Ovary (tissue), 7 donors: ENCODE measurements at regions not wholly inside any gene's neighbourhood (a gene's known extent, or its start where the extent isn't known, plus 50 kb on each side); places are given as distances from the start of the nearest gene placed in this dataset.

Source experiments
- DNase-seq, 5 donors: peaks; one replicate each; pipeline ENCODE4 v3.0.0-alpha.2; 2019 to 2020
- H3K27ac ChIP-seq, 2 donors: fragments of 200-600 bp; one replicate each; pipeline versions ENCODE4 v1.5.1 to v1.8.0; 2019 to 2022
- H3K27me3 ChIP-seq: fragments of 200-600 bp; one replicate; pipeline ENCODE4 v1.8.0; 2022
- H3K36me3 ChIP-seq: fragments of 200-600 bp; sonication (generic); one replicate; pipeline ENCODE4 v1.5.1; 2019
- H3K4me1 ChIP-seq: one replicate; pipeline ENCODE4 v1.8.1; 2013; ENCODE audit warnings: mild to moderate bottlenecking, moderate library complexity; ENCODE audit not compliant: insufficient read depth
- H3K4me3 ChIP-seq: fragments of 200-600 bp; sonication (generic); one replicate; pipeline ENCODE4 v1.5.1; 2017
- H3K9me3 ChIP-seq, 2 donors: fragments of 200-600 bp in 1 of 2; sonication (generic) in 1 of 2; one replicate each; pipeline versions ENCODE4 v1.5.1 to v1.8.1; 2013 to 2019; ENCODE audit warnings: mild to moderate bottlenecking in 1 of 2, moderate library complexity in 1 of 2
- EP300 ChIP-seq: sonication (generic); formaldehyde crosslinking; IDR thresholded peaks from one replicate; pipeline ENCODE4 v1.6.1; 2017; ENCODE audit warnings: antibody characterized with exemption
- POLR2A ChIP-seq: fragments of 450-650 bp; IDR thresholded peaks from one replicate; pipeline ENCODE4 v1.6.1; 2017; ENCODE audit warnings: antibody characterized with exemption, mild to moderate bottlenecking, moderate library complexity
- WGBS, 3 donors: extraction: QIAGEN DNeasy Blood & Tissue Kit in 1 of 3; methylation state at CpG; one replicate each; pipeline versions ENCODE4 v1.1.5 to v1.1.7; 2013 to 2017; 5-methylcytosine and 5-hydroxymethylcytosine counted together
- intact Hi-C, 4 donors: fragments of 100-400 bp; cut with DNase I; formaldehyde crosslinking; loops; one replicate each; pipeline versions ENCODE4 v1.11.0 to v1.15.1; 2022 to 2023
- TF ChIP-seq, protein P1 (sequence below), 3 donors: fragments of 450-650 bp in 2 of 3; fragments of 200-600 bp in 1 of 3; IDR thresholded peaks; one replicate each; pipeline versions ENCODE4 v1.5.1 to v1.8.0; 2016 to 2022; ENCODE audit warnings: antibody characterized with exemption in 3 of 3, mild to moderate bottlenecking in 1 of 3
- donor health status: DM: no; HTN: no; CAD: no; lungs with moderate emphysema.
- donor health status: DM: no; HTN: no; CAD: no.
- donor health status: Bipolar disorder and iron deficiency.
- donor health status: DM: no; HTN: no; CAD: no.
- donor health status: DM: yes; HTN: yes; CAD: no.

DNA sequence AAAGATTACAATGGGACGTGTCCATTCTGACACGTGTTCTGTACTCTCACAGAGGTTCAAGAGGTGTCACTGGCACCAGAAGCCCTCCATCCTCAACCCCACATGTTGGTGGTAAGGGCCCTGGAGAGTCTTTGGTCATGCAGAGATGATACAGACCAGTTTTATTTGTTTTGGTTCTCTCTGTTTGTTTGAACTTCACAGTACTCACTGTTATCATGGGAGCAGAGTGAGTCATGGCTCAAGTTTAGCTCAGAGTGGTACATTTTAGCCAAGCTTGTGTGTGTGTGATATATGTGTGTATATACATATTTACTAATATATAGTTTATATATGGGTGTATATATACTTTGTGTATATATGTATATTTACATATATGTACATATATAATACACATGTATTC is 935.6 kb downstream of the GRID1 start:
- Histone ChIP-seq H3K9me3 (no peaks in the 10 kb centered on the region), H3K27me3 (no peaks in the 10 kb centered on the region), H3K4me1 (no peaks in the 10 kb centered on the region), H3K36me3 (no peaks in the 10 kb centered on the region), H3K4me3 (no peak overlapping the region), H3K27ac (no peak overlapping the region)
- 62 to 79% (median 71%) methylated on average over 2 of the region's 2 CpGs for WGBS, 3 donors
- intact Hi-C loops = no loop called here
- no peak for TF ChIP-seq POLR2A
- no peak for TF ChIP-seq EP300
- TF ChIP-seq, protein P1, sequence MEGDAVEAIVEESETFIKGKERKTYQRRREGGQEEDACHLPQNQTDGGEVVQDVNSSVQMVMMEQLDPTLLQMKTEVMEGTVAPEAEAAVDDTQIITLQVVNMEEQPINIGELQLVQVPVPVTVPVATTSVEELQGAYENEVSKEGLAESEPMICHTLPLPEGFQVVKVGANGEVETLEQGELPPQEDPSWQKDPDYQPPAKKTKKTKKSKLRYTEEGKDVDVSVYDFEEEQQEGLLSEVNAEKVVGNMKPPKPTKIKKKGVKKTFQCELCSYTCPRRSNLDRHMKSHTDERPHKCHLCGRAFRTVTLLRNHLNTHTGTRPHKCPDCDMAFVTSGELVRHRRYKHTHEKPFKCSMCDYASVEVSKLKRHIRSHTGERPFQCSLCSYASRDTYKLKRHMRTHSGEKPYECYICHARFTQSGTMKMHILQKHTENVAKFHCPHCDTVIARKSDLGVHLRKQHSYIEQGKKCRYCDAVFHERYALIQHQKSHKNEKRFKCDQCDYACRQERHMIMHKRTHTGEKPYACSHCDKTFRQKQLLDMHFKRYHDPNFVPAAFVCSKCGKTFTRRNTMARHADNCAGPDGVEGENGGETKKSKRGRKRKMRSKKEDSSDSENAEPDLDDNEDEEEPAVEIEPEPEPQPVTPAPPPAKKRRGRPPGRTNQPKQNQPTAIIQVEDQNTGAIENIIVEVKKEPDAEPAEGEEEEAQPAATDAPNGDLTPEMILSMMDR (IDR thresholded peaks at IDR 0.05) = no peak
- no peak for DNase-seq

DNA sequence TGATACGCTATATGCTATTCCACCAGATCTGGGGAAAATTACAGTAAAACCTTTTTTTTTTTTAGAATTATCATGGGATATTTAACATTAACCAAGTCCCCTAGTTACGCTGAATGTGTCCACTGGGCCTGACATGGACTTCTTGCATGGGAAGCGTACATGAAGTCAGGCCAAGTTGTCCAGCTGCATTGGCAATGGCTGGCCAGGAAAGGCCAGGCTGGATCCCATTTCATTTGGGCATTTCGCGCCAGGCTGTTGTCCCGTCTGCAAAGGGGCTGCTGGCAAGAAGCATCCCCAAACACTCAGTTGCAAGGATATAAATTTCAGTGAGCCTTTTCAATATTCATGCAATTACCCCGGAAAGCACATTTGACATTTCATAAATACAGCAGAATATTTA is 933.3 kb downstream of the GRID1 start:
- no peak for TF ChIP-seq POLR2A
- TF ChIP-seq, protein P1 (IDR thresholded peaks at IDR 0.05) = no peak
- no peaks in the 10 kb centered on the region for H3K9me3 ChIP-seq
- no peaks in the 10 kb centered on the region for H3K36me3 ChIP-seq
- no peak overlapping the region for H3K4me3 ChIP-seq
- no peaks in the 10 kb centered on the region for H3K4me1 ChIP-seq
- 82 to 94% (median 88%) methylated on average over 7 of the region's 7 CpGs for WGBS, 3 donors
- DNase-seq = no peak
- no peak overlapping the region for H3K27ac ChIP-seq
- H3K27me3 ChIP-seq = no peaks in the 10 kb centered on the region
- intact Hi-C loops = no loop called here

DNA sequence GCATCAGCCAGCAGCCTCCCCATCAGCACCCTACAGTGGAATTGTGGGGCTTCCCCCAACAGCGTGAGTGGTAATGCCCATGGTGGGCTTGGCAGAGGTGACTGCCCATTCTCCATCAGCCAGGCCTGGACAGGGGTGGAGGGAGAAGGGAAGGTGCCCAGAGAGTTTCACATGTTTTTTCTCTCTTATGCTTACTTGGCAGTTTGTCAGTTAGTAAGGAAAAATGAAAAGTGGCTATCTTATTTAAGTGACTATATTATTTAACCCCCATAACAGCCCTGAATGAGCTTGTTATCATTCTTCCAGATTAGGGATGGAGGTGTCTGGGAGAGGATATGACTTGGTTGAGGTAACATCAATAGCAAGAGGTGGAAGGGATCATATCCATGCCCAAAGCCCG is 921.7 kb downstream of the GRID1 start:
- no peaks in the 10 kb centered on the region for H3K4me1 ChIP-seq
- DNase-seq = no peak
- intact Hi-C loops = no loop called here
- no peaks in the 10 kb centered on the region for H3K9me3 ChIP-seq
- H3K27ac ChIP-seq = no peak overlapping the region
- TF ChIP-seq EP300 = no peak
- no peak for TF ChIP-seq POLR2A
- TF ChIP-seq, protein P1 (IDR thresholded peaks at IDR 0.05) = no peak
- H3K27me3 ChIP-seq = no peaks in the 10 kb centered on the region
- 72 to 85% (median 78%) methylated on average over 2 of the region's 2 CpGs for WGBS, 3 donors
- H3K36me3 ChIP-seq = no peaks in the 10 kb centered on the region
- no peak overlapping the region for H3K4me3 ChIP-seq

DNA sequence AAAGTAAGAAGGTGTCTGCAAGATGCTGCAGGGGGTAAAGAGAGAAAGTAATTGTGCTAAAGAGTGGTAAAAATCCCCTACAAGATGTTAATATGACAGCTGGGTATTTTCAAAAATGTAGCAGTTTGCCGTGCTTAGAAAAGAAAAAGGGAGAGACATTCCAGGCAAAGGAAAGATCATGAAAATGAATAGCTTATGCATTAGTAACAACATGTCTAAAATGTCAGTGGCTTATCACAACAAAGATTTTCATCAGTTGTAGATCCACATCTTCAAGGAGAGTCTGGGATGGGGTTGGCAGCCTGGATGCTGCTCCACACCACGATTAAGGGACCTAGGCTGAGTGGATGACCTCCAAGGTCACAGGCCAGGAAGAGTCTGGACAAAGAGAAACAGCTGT is 920.9 kb downstream of the GRID1 start:
- 1 to 7% (median 6%) methylated on average over 2 of the region's 2 CpGs for WGBS, 3 donors
- no peak for DNase-seq
- Histone ChIP-seq H3K27me3 (no peaks in the 10 kb centered on the region), H3K27ac (no peak overlapping the region), H3K4me3 (no peak overlapping the region), H3K9me3 (no peaks in the 10 kb centered on the region), H3K4me1 (no peaks in the 10 kb centered on the region), H3K36me3 (no peaks in the 10 kb centered on the region)
- intact Hi-C loops = no loop called here
- TF ChIP-seq EP300 (no peak), POLR2A (no peak)
- TF ChIP-seq, protein P1 (IDR thresholded peaks at IDR 0.05) = no peak

DNA sequence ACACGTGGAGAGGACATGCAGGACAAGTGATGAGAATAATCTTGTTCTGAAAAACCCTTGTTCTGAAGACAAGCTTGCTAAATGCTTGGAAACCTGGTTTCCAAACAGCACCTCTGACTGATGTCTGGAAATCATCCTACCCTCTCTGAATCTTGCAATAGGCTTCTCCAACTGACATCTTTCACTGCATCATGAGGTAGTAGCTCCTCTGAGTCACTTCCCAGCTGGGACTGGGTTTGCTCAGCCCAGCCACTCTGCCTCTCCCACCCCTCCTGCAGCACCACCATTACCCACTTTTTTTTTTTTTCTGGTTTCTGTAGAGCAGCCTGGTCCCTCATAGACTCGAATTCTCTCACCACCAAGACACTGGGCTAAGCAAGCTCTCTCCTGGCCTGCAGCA is 919.8 kb downstream of the GRID1 start:
- no peaks in the 10 kb centered on the region for H3K9me3 ChIP-seq

More for the DNA sequence above, 919.8 kb downstream of the GRID1 start:
- WGBS, 3 donors = 54 to 76% (median 74%) methylated on average over 2 of the region's 2 CpGs
- Histone ChIP-seq H3K27me3 (no peaks in the 10 kb centered on the region), H3K27ac (no peak overlapping the region), H3K36me3 (no peaks in the 10 kb centered on the region), H3K4me1 (no peaks in the 10 kb centered on the region), H3K4me3 (no peak overlapping the region)
- no peak for DNase-seq
- intact Hi-C loops = no loop called here
- TF ChIP-seq EP300 (no peak), POLR2A (no peak)
- TF ChIP-seq, protein P1 (IDR thresholded peaks at IDR 0.05) = no peak
